PC-3 (cell line): ENCODE measurements at regions not wholly inside any gene's neighbourhood (a gene's known extent, or its start where the extent isn't known, plus 50 kb on each side); places are given as distances from the start of the nearest gene placed in this dataset.

Experiments
- EZH2 ChIP-seq: fragments of 300-600 bp; sonication (generic); IDR thresholded peaks from one replicate; pipeline ENCODE4 v1.6.1; 2017; ENCODE audit warnings: antibody characterized with exemption, mild to moderate bottlenecking, low read length; ENCODE audit not compliant: unreplicated experiment
- EZH2phosphoT487 ChIP-seq: fragments of 300-600 bp; sonication (generic); IDR thresholded peaks from 2 replicates; pipeline ENCODE4 v1.6.1; 2018; ENCODE audit warnings: mild to moderate bottlenecking, antibody characterized with exemption, low read length, borderline replicate concordance
- TF ChIP-seq, protein P1 (sequence below): fragments of 300-600 bp; sonication (generic); conservative IDR thresholded peaks from 2 replicates; pipeline ENCODE4 v1.5.1; 2017; ENCODE audit warnings: antibody characterized with exemption, low read depth, mild to moderate bottlenecking, low read length

- TF ChIP-seq, protein P1, sequence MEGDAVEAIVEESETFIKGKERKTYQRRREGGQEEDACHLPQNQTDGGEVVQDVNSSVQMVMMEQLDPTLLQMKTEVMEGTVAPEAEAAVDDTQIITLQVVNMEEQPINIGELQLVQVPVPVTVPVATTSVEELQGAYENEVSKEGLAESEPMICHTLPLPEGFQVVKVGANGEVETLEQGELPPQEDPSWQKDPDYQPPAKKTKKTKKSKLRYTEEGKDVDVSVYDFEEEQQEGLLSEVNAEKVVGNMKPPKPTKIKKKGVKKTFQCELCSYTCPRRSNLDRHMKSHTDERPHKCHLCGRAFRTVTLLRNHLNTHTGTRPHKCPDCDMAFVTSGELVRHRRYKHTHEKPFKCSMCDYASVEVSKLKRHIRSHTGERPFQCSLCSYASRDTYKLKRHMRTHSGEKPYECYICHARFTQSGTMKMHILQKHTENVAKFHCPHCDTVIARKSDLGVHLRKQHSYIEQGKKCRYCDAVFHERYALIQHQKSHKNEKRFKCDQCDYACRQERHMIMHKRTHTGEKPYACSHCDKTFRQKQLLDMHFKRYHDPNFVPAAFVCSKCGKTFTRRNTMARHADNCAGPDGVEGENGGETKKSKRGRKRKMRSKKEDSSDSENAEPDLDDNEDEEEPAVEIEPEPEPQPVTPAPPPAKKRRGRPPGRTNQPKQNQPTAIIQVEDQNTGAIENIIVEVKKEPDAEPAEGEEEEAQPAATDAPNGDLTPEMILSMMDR, result no peak
- TF ChIP-seq EZH2 (no peak), EZH2phosphoT487 (no peak)
These were observed 69.6 kb downstream of the CYP26A1 start for GRCh38 chr10:93143281-93143680.
